Panc1 (cell line): ENCODE measurements at regions not wholly inside any gene's neighbourhood (a gene's known extent, or its start where the extent isn't known, plus 50 kb on each side); places are given as distances from the start of the nearest gene placed in this dataset.

Source experiments
- ATAC-seq: fragments of 200-7000 bp; cut with Tn5 transposase; 2 replicates; pipeline ENCODE4 v1.9.1; 2020; ENCODE audit warnings: mild to moderate bottlenecking, moderate library complexity
- BruUV-seq: library from RNA; stranded (reverse); fragments of 400-500 nt; replicated peaks from 2 replicates; lab custom pipeline; 2021; lab: Mats Ljungman, UMichigan
- CTCF ChIA-PET: fragments of 300-600 bp; sonication (Branson Sonifier 250); formaldehyde crosslinking; loops from one replicate; lab custom pipeline; 2022; ENCODE audit warnings: antibody characterized with exemption; lab: Charles Lee
- POLR2A ChIA-PET: fragments of 300-600 bp; sonication (Branson Sonifier 250); formaldehyde crosslinking; loops from one replicate; lab custom pipeline; 2022; ENCODE audit warnings: antibody characterized with exemption; lab: Charles Lee
- DNase-seq: peaks from one replicate; pipeline ENCODE4 v3.0.0-alpha.2; 2010; ENCODE audit warnings: low read depth, low spot score
- H3K27ac ChIP-seq: 2 replicates; pipeline ENCODE4 v1.5.1; 2011; ENCODE audit warnings: mild to moderate bottlenecking, low read length, inconsistent platforms
- H3K27me3 ChIP-seq: fragments of 200-500 bp; sonication (Bioruptor generic); 2 replicates; pipeline ENCODE4 v1.6.0; 2014; ENCODE audit warnings: low read length, inconsistent platforms; ENCODE audit not compliant: control insufficient read depth, insufficient read depth
- H3K36me3 ChIP-seq: fragments of 200-500 bp; sonication (Bioruptor generic); 2 replicates; pipeline ENCODE4 v1.5.1; 2014; ENCODE audit warnings: inconsistent platforms, mild to moderate bottlenecking, low read length, moderate library complexity; ENCODE audit not compliant: control insufficient read depth, insufficient read depth
- H3K4me1 ChIP-seq: 2 replicates; pipeline ENCODE4 v1.5.1; 2011; ENCODE audit warnings: inconsistent platforms, mild to moderate bottlenecking, low read length, moderate library complexity; ENCODE audit not compliant: control insufficient read depth, insufficient read depth
- H3K4me3 ChIP-seq, 2 experiments: 2 replicates each; pipeline ENCODE4 v1.5.1; 2011 to 2012; ENCODE audit warnings: low read depth in 2 of 2, low read length in 2 of 2, mild to moderate bottlenecking in 2 of 2, inconsistent platforms in 1 of 2, moderate library complexity in 1 of 2
- H3K9me3 ChIP-seq: fragments of 200-500 bp; sonication (Bioruptor generic); 2 replicates; pipeline ENCODE4 v1.5.1; 2014; ENCODE audit warnings: low read depth, mild to moderate bottlenecking, inconsistent platforms, low read length, moderate library complexity; ENCODE audit not compliant: control insufficient read depth, insufficient read depth
- CTCF ChIP-seq: fragments of 450-650 bp; IDR thresholded peaks from 2 replicates; pipeline ENCODE4 v1.5.1; 2017; ENCODE audit warnings: mild to moderate bottlenecking
- POLR2AphosphoS5 ChIP-seq: IDR thresholded peaks from 2 replicates; pipeline ENCODE4 v1.6.1; 2012; ENCODE audit warnings: mild to moderate bottlenecking, low read depth, low read length, moderate library complexity
- REST ChIP-seq, 2 experiments: IDR thresholded peaks; 2 replicates each; pipeline ENCODE4 v1.6.1; 2011 to 2012; ENCODE audit warnings: low read depth in 2 of 2, control low read depth in 1 of 2, low read length in 1 of 2, mild to moderate bottlenecking in 1 of 2, moderate library complexity in 1 of 2; ENCODE audit not compliant: insufficient read depth in 1 of 2
- SIN3A ChIP-seq: IDR thresholded peaks from 2 replicates; pipeline ENCODE4 v1.6.1; 2012; ENCODE audit warnings: low read depth, mild to moderate bottlenecking, low read length, moderate library complexity, borderline replicate concordance; ENCODE audit not compliant: insufficient read depth
- TCF7L2 ChIP-seq: IDR thresholded peaks from 2 replicates; pipeline ENCODE4 v1.6.1; 2011; ENCODE audit warnings: mild to moderate bottlenecking, low read depth, low read length, inconsistent platforms
- in situ Hi-C: cut with HindIII; loops from 2 replicates; pipeline ENCODE4 v1.10.0; 2016; ENCODE audit warnings: low sequenced_read_pairs, low pct_unique_long_range_greater_than_20kb
- intact Hi-C: fragments of 100-400 bp; cut with micrococcal nuclease; formaldehyde crosslinking; loops from one replicate; pipeline ENCODE4 v1.10.0; 2022; ENCODE audit not compliant: unreplicated experiment

- ChIA-PET POLR2A (no interaction called here), CTCF (no interaction called here)
- BruUV-seq: no TSS peak
- Histone ChIP-seq H3K27me3 (no peaks in the 10 kb centered on the region), H3K4me3 (no peak overlapping the region), H3K27ac (no peak overlapping the region), H3K36me3 (no peaks in the 10 kb centered on the region), H3K4me1 (no peaks in the 10 kb centered on the region), H3K9me3 (no peaks in the 10 kb centered on the region)
- in situ Hi-C loops: no loop called here
- intact Hi-C loops: no loop called here
- ATAC-seq (no peak), DNase-seq (no peak)
- TF ChIP-seq SIN3A: no peak
- TF ChIP-seq TCF7L2: no peak
- TF ChIP-seq POLR2AphosphoS5: no peak
- no peak for TF ChIP-seq REST (IDR thresholded peaks at IDR 0.05; ENCODE audit: insufficient read depth in 1 of 2, low read depth in 2 of 2, low read length in 1 of 2)
- TF ChIP-seq CTCF: no peak
Observed at GRCh38 chr9:73532985-73533384, 381.3 kb downstream of the ANXA1 start.

- Histone ChIP-seq H3K4me3 (no peak overlapping the region), H3K9me3 (no peaks in the 10 kb centered on the region), H3K27me3 (no peaks in the 10 kb centered on the region), H3K27ac (no peak overlapping the region), H3K4me1 (no peaks in the 10 kb centered on the region), H3K36me3 (no peaks in the 10 kb centered on the region)
- TF ChIP-seq POLR2AphosphoS5 (no peak), SIN3A (no peak), CTCF (no peak), TCF7L2 (no peak), REST (IDR thresholded peaks at IDR 0.05; ENCODE audit: insufficient read depth in 1 of 2, low read depth in 2 of 2, low read length in 1 of 2) (no peak)
- DNase-seq: no peak
- no TSS peak for BruUV-seq
- ATAC-seq: no peak
- in situ Hi-C loops: no loop called here
- ChIA-PET CTCF (no interaction called here), POLR2A (no interaction called here)
- intact Hi-C loops: no loop called here
Observed at GRCh38 chr9:73536403-73536802, 384.7 kb downstream of the ANXA1 start.
